ENCODE measurements at regions not wholly inside any gene's neighbourhood (a gene's known extent, or its start where the extent isn't known, plus 50 kb on each side); places are given as distances from the start of the nearest gene placed in this dataset.

- TF ChIP-seq EZH2phosphoT487 (IDR thresholded peaks at IDR 0.05; ENCODE audit: insufficient read depth, low read depth): no peak
- TF ChIP-seq EZH2 (IDR thresholded peaks at IDR 0.05; ENCODE audit: insufficient read depth, poor library complexity, severe bottlenecking): no peak
These were observed 100.7 kb upstream of the SLC4A7 start for GRCh38 chr3:27584874-27585273.
